H1 (cell line): ENCODE measurements at regions not wholly inside any gene's neighbourhood (a gene's known extent, or its start where the extent isn't known, plus 50 kb on each side); places are given as distances from the start of the nearest gene placed in this dataset.

Source experiments
- ASH2L ChIP-seq: fragments of 200-600, 300-600 bp; sonication (generic); IDR thresholded peaks from one replicate; pipeline ENCODE4 v1.7.1; 2017; ENCODE audit warnings: low read length
- CHD7 ChIP-seq: fragments of 300-600 bp; sonication (generic); IDR thresholded peaks from 2 replicates; pipeline ENCODE4 v1.7.1; 2012; ENCODE audit warnings: low read length, moderate library complexity, mild to moderate bottlenecking, inconsistent platforms; ENCODE audit not compliant: insufficient replicate concordance
- EP300 ChIP-seq, 2 experiments: IDR thresholded peaks; 1 replicate in 1 of 2; 2 replicates in 1 of 2; pipeline ENCODE4 v1.6.1; 2011 to 2012; ENCODE audit warnings: low read depth in 2 of 2, low read length in 2 of 2, mild to moderate bottlenecking in 2 of 2, borderline replicate concordance in 1 of 2, inconsistent platforms in 1 of 2, moderate library complexity in 1 of 2
- EZH2 ChIP-seq: fragments of 200-600 bp; sonication (generic); IDR thresholded peaks from 2 replicates; pipeline ENCODE4 v1.7.1; 2012; ENCODE audit warnings: low read depth, mild to moderate bottlenecking, moderate library complexity, low read length, inconsistent platforms; ENCODE audit not compliant: severe bottlenecking
- HDAC2 ChIP-seq, 2 experiments: fragments of 300-600 bp in 1 of 2; sonication (generic) in 1 of 2; IDR thresholded peaks; 2 replicates each; pipeline ENCODE4 v1.6.1; 2011 to 2012; ENCODE audit warnings: low read depth in 2 of 2, low read length in 2 of 2, mild to moderate bottlenecking in 2 of 2, moderate library complexity in 2 of 2, borderline replicate concordance in 1 of 2, inconsistent platforms in 1 of 2
- RBBP5 ChIP-seq: IDR thresholded peaks from 2 replicates; pipeline ENCODE4 v1.7.1; 2012; ENCODE audit warnings: low read depth, mild to moderate bottlenecking, inconsistent platforms, low read length, moderate library complexity, borderline replicate concordance
- RNF2 ChIP-seq: fragments of 200-900, 300-1000 bp; sonication (generic); IDR thresholded peaks from 2 replicates; pipeline ENCODE4 v1.7.1; 2016; ENCODE audit warnings: borderline replicate concordance, low read depth, mild to moderate bottlenecking, antibody characterized with exemption, low read length; ENCODE audit not compliant: poor library complexity, severe bottlenecking; ENCODE audit errors: missing control alignments
- SUZ12 ChIP-seq: fragments of 200-600 bp; sonication (generic); IDR thresholded peaks from 2 replicates; pipeline ENCODE4 v1.6.1; 2012; ENCODE audit warnings: mild to moderate bottlenecking, inconsistent platforms, low read length, moderate library complexity, mixed read lengths
- TF ChIP-seq, protein P1 (sequence below): IDR thresholded peaks from 2 replicates; pipeline ENCODE4 v1.6.1; 2011; ENCODE audit warnings: low read length, improper control_type of control experiment

DNA sequence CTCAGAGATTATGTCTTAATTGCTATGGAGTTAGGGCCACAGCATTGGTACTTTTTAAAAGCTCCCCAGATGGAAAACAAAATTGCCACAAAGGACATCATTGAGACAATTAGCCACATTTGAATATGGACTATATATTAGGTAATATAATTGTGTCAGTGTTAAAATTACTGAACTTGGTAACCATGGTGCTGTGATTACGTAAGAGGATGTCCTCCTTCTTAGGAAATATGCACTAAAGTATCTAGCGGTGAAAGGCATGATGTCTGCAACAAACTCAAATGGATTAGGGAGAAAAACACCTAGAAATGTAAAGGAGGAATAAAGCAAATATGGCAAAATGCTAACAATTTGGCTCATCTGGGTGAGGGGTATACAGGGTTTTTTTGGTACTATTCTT lies 89.9 kb upstream of the PAK3 start (continued):
- TF ChIP-seq CHD7 (no peak), RNF2 (no peak), EZH2 (no peak), RBBP5 (no peak), ASH2L (no peak), HDAC2 (IDR thresholded peaks at IDR 0.05; ENCODE audit: borderline replicate concordance in 1 of 2, low read depth in 2 of 2, low read length in 2 of 2) (no peak), SUZ12 (no peak), EP300 (IDR thresholded peaks at IDR 0.05; ENCODE audit: borderline replicate concordance in 1 of 2, low read depth in 2 of 2, low read length in 2 of 2) (no peak)
- TF ChIP-seq, protein P1, sequence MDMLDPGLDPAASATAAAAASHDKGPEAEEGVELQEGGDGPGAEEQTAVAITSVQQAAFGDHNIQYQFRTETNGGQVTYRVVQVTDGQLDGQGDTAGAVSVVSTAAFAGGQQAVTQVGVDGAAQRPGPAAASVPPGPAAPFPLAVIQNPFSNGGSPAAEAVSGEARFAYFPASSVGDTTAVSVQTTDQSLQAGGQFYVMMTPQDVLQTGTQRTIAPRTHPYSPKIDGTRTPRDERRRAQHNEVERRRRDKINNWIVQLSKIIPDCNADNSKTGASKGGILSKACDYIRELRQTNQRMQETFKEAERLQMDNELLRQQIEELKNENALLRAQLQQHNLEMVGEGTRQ = no peak
